ENCODE measurements at regions not wholly inside any gene's neighbourhood (a gene's known extent, or its start where the extent isn't known, plus 50 kb on each side); places are given as distances from the start of the nearest gene placed in this dataset.

DNA sequence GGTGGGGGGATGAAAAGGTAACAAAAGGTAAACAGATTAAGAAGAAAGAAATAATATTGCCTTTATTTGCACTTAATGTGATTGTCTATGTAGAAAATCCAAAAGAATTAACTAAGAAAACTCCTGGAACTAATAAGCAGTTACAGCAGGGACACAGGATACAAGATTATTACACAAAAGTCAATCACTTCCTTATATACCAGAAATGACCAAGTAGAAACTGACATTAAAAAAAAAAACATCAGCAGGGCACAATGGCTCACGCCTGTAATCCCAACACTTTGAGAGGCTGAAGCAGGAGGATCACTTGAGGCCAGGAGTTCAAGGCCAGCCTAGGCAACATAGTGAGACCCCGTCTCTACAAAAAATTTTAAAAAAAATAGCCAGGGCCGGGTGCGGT, 123.2 kb upstream of the RIPOR2 start:
- TF ChIP-seq SIN3A (IDR thresholded peaks at IDR 0.05; ENCODE audit: borderline replicate concordance, insufficient read depth, low read length) (no peak), REST (IDR thresholded peaks at IDR 0.05; ENCODE audit: insufficient read depth in 1 of 2, low read depth in 2 of 2, low read length in 2 of 2) (no peak), FOXP2 (optimal IDR thresholded peaks at IDR 0.05; ENCODE audit: borderline replicate concordance, extremely low read depth, extremely low read length, insufficient read depth) (no peak), POLR2AphosphoS5 (IDR thresholded peaks at IDR 0.05; ENCODE audit: low read depth, low read length) (no peak), TAF1 (IDR thresholded peaks at IDR 0.05; ENCODE audit: borderline replicate concordance, insufficient read depth, low read length) (no peak)

GRCh38 chr6:25060522-25060921, 124.8 kb upstream of the RIPOR2 start:
- no peak for TF ChIP-seq REST (IDR thresholded peaks at IDR 0.05; ENCODE audit: insufficient read depth in 1 of 2, low read depth in 2 of 2, low read length in 2 of 2)
- no peak for TF ChIP-seq TAF1 (IDR thresholded peaks at IDR 0.05; ENCODE audit: borderline replicate concordance, insufficient read depth, low read length)
- TF ChIP-seq FOXP2 (optimal IDR thresholded peaks at IDR 0.05; ENCODE audit: borderline replicate concordance, extremely low read depth, extremely low read length, insufficient read depth): no peak
- TF ChIP-seq POLR2AphosphoS5 (IDR thresholded peaks at IDR 0.05; ENCODE audit: low read depth, low read length): no peak
- TF ChIP-seq SIN3A (IDR thresholded peaks at IDR 0.05; ENCODE audit: borderline replicate concordance, insufficient read depth, low read length): no peak

- TF ChIP-seq TAF1 (IDR thresholded peaks at IDR 0.05; ENCODE audit: borderline replicate concordance, insufficient read depth, low read length): no peak
- no peak for TF ChIP-seq FOXP2 (optimal IDR thresholded peaks at IDR 0.05; ENCODE audit: borderline replicate concordance, extremely low read depth, extremely low read length, insufficient read depth)
- TF ChIP-seq REST (IDR thresholded peaks at IDR 0.05; ENCODE audit: insufficient read depth in 1 of 2, low read depth in 2 of 2, low read length in 2 of 2): no peak
- no peak for TF ChIP-seq POLR2AphosphoS5 (IDR thresholded peaks at IDR 0.05; ENCODE audit: low read depth, low read length)
- TF ChIP-seq SIN3A (IDR thresholded peaks at IDR 0.05; ENCODE audit: borderline replicate concordance, insufficient read depth, low read length): no peak
Observed at GRCh38 chr6:25061289-25061936, 125.7 kb upstream of the RIPOR2 start.

DNA sequence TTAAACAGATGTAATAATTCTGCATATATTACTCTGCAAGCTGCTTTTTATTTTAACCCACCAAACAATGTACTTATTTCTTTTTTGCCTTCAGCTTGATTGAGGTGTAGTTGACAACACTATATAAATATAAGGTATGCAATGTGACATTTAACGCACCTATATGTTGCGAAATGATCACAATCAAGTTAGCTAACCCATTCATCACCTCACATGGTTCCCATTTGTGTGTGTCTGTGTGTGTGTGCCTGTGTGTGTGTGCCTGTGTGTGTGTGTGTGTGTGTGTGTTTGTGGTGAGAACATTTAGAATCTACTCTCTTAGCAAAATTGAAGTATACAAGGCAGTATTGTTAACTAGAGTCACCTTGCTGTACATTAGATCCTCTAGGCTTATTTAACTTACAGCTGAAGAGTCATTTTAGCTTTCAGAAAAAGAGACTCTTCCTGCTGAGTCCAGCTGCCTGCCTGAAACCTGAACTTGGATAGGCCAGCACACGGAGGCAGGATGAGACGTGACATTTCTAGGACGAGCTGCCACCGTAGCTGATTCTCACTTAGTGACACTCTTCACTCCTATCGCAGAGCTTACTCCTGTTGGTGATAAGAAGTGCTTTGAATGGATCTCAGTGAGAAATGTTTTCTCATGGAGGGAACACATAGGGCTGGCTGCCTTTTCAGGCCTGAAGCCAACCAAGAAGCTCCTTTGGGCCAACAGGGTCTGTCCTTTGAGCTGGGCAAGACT, 126.5 kb upstream of the RIPOR2 start:
- no peak for TF ChIP-seq FOXP2 (optimal IDR thresholded peaks at IDR 0.05; ENCODE audit: borderline replicate concordance, extremely low read depth, extremely low read length, insufficient read depth)
- TF ChIP-seq SIN3A (IDR thresholded peaks at IDR 0.05; ENCODE audit: borderline replicate concordance, insufficient read depth, low read length): no peak

DNA sequence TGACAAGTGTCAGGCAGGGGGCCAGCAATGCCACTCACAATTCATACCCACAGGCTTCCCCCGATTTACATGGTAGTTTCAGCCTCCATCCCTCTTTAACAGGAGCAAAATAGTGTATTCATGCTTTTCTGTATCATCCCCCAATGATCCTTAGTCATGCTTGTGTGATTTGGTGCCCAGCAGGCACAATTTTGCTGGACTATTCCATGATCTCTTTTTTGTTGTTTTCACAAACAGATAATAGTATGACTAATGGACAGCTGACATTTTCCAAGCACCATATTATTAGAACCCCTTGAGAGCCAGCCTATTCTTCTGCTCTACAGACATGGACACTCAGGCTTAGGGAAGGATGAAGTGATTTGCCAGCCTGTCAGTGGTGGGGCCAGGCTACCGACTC, 128.2 kb upstream of the RIPOR2 start:
- TF ChIP-seq TAF1 (IDR thresholded peaks at IDR 0.05; ENCODE audit: borderline replicate concordance, insufficient read depth, low read length) (no peak), POLR2AphosphoS5 (IDR thresholded peaks at IDR 0.05; ENCODE audit: low read depth, low read length) (no peak), FOXP2 (optimal IDR thresholded peaks at IDR 0.05; ENCODE audit: borderline replicate concordance, extremely low read depth, extremely low read length, insufficient read depth) (no peak), SIN3A (IDR thresholded peaks at IDR 0.05; ENCODE audit: borderline replicate concordance, insufficient read depth, low read length) (no peak), REST (IDR thresholded peaks at IDR 0.05; ENCODE audit: insufficient read depth in 1 of 2, low read depth in 2 of 2, low read length in 2 of 2) (no peak)
